ENCODE measurements at regions not wholly inside any gene's neighbourhood (a gene's known extent, or its start where the extent isn't known, plus 50 kb on each side); places are given as distances from the start of the nearest gene placed in this dataset.
"Not testable (repeated sequence)": the region's sequence is repeated elsewhere in the genome, so short reads cannot be mapped to it uniquely, and the experiment has no call there.

DNA sequence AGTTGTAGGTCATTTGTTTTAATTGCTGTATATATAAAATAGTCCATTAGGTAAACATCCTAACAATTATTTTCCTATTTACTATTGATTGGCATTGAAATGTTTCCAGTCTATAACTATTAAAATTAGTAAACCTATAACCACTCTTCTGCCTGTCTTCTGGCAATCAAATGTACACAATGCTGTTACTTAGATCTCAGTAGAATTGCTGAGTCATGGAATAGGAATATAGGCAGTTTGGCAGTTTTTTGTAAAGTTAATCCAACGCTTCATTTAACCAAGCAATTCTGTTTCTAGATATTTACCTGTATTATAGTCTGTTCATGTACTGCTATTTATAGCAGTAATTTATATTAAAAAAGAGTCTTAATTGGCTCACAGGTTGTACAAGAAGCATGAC lies 518.1 kb downstream of the DCDC2C start:
- no peak for TF ChIP-seq CTCF (IDR thresholded peaks at IDR 0.05; ENCODE audit: insufficient read depth in 1 of 2, low read depth in 1 of 2, low read length in 1 of 2, severe bottlenecking in 1 of 2, unreplicated experiment in 1 of 2)
- H3K27me3 ChIP-seq (replicated peaks; ENCODE audit: control insufficient read depth, insufficient read depth, low read length): no peaks in the 10 kb centered on the region
- Mint-ChIP-seq H3K9me3 (ENCODE audit: unreplicated experiment) (no peaks in the 10 kb centered on the region), H3K36me3 (ENCODE audit: insufficient read depth, unreplicated experiment) (no peaks in the 10 kb centered on the region), H3K4me3 (ENCODE audit: unreplicated experiment) (no peak overlapping the region), H3K27ac (ENCODE audit: unreplicated experiment) (no peak overlapping the region), H3K27me3 (ENCODE audit: insufficient read depth, unreplicated experiment) (no peaks in the 10 kb centered on the region), H3K4me1 (ENCODE audit: low read depth, unreplicated experiment) (no peaks in the 10 kb centered on the region)
- no TSS peak for BruUV-seq (replicated peaks)
- intact Hi-C loops (cut with micrococcal nuclease; ENCODE audit: unreplicated experiment): no loop called here
- no peaks in the 10 kb centered on the region; the same call in 1 of the 2 replicates for H3K9me3 ChIP-seq
- H3K36me3 ChIP-seq (ENCODE audit: control insufficient read depth, insufficient read depth, low read length): no peaks in the 10 kb centered on the region
- DNase-seq: no peak
- POLR2A ChIA-PET: no interaction called here
- no peak overlapping the region for H3K4me3 ChIP-seq (ENCODE audit: low read depth, low read length)
- CTCF ChIA-PET: no interaction called here
- H3K4me1 ChIP-seq: no peaks in the 10 kb centered on the region

DNA sequence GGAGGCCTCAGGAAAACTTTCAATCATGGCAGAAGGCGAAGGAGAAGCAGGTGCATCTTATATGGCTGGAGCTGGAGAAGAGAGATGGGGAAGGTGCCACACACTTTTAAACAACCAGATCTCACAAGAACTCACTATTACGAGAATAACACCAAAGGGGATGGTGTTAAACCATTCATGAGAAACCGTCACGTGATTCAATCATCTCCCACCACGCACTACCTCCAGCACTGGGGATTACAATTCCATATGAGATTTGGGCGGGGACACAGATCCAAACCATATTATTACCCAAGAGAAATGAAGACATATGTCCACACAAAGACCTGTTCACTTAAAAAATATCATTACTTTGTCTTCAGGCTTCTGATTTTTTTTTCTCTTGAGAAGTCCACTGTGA lies 518.5 kb downstream of the DCDC2C start:
- Mint-ChIP-seq H3K4me3 (ENCODE audit: unreplicated experiment) (no peak overlapping the region), H3K27ac (ENCODE audit: unreplicated experiment) (no peak overlapping the region), H3K27me3 (ENCODE audit: insufficient read depth, unreplicated experiment) (no peaks in the 10 kb centered on the region), H3K9me3 (ENCODE audit: unreplicated experiment) (no peaks in the 10 kb centered on the region), H3K36me3 (ENCODE audit: insufficient read depth, unreplicated experiment) (no peaks in the 10 kb centered on the region), H3K4me1 (ENCODE audit: low read depth, unreplicated experiment) (no peaks in the 10 kb centered on the region)
- TF ChIP-seq CTCF (IDR thresholded peaks at IDR 0.05; ENCODE audit: insufficient read depth in 1 of 2, low read depth in 1 of 2, low read length in 1 of 2, severe bottlenecking in 1 of 2, unreplicated experiment in 1 of 2): no peak
- Histone ChIP-seq H3K4me1 (no peaks in the 10 kb centered on the region), H3K4me3 (ENCODE audit: low read depth, low read length) (no peak overlapping the region), H3K36me3 (ENCODE audit: control insufficient read depth, insufficient read depth, low read length) (no peaks in the 10 kb centered on the region), H3K9me3 (no peaks in the 10 kb centered on the region; the same call in 1 of the 2 replicates), H3K27me3 (replicated peaks; ENCODE audit: control insufficient read depth, insufficient read depth, low read length) (no peaks in the 10 kb centered on the region)
- no peak for DNase-seq
- ChIA-PET POLR2A (no interaction called here), CTCF (no interaction called here)
- BruUV-seq (replicated peaks): no TSS peak
- intact Hi-C loops (cut with micrococcal nuclease; ENCODE audit: unreplicated experiment): no loop called here

DNA sequence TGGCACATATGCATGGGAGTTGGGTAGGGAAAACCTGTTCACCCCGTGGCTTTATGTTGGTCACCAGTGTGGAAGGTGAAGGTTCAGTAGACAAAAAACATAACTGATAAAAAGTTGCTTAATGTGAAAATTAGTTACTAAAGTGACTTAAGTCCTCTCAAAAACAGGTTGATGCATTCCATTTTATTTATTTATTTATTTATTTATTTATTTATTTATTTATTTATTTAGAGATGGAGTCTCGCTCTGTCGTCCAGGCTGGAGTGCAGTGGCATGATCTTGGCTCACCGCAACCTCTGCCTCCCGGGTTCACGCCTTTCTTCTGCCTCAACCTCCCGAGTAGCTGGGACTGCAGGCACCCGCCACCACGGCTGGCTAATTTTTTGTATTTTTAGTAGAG lies 541.0 kb downstream of the DCDC2C start:
- DNase-seq; H3K27me3 ChIP-seq (replicated peaks; ENCODE audit: control insufficient read depth, insufficient read depth, low read length); H3K36me3 Mint-ChIP-seq (ENCODE audit: insufficient read depth, unreplicated experiment); CTCF ChIA-PET; H3K4me1 ChIP-seq; BruUV-seq (replicated peaks); H3K4me1 Mint-ChIP-seq (ENCODE audit: low read depth, unreplicated experiment); H3K27ac Mint-ChIP-seq (ENCODE audit: unreplicated experiment); H3K36me3 ChIP-seq (ENCODE audit: control insufficient read depth, insufficient read depth, low read length); H3K27me3 Mint-ChIP-seq (ENCODE audit: insufficient read depth, unreplicated experiment); H3K9me3 ChIP-seq; H3K4me3 ChIP-seq (ENCODE audit: low read depth, low read length); H3K4me3 Mint-ChIP-seq (ENCODE audit: unreplicated experiment); intact Hi-C loops (cut with micrococcal nuclease; ENCODE audit: unreplicated experiment); POLR2A ChIA-PET: not testable (repeated sequence)
- peaks cover 19% of the 10 kb centered on the region for H3K9me3 Mint-ChIP-seq (ENCODE audit: unreplicated experiment)

Measured in Caco-2 (cell line).